Caco-2 (cell line): ENCODE measurements at regions not wholly inside any gene's neighbourhood (a gene's known extent, or its start where the extent isn't known, plus 50 kb on each side); places are given as distances from the start of the nearest gene placed in this dataset.

Experiments used
- BruUV-seq: library from RNA; stranded (reverse); fragments of 400-500 nt; replicated peaks from 2 replicates; lab custom pipeline; 2021; lab: Mats Ljungman, UMichigan
- CTCF ChIA-PET: fragments of 300-600 bp; sonication (Branson Sonifier 250); formaldehyde crosslinking; loops from one replicate; lab custom pipeline; 2022; ENCODE audit warnings: antibody characterized with exemption; lab: Charles Lee
- POLR2A ChIA-PET: fragments of 300-600 bp; sonication (Branson Sonifier 250); formaldehyde crosslinking; loops from one replicate; lab custom pipeline; 2022; ENCODE audit warnings: antibody characterized with exemption; lab: Charles Lee
- DNase-seq, 2 experiments: peaks; one replicate each; pipeline versions ENCODE4 v3.0.0 to v3.0.0-alpha.2; 2020 to 2022
- H3K27me3 ChIP-seq: replicated peaks from 2 replicates; pipeline ENCODE4 v1.6.0; 2011; ENCODE audit warnings: low read length; ENCODE audit not compliant: control insufficient read depth, insufficient read depth
- H3K36me3 ChIP-seq: 2 replicates; pipeline ENCODE4 v1.5.1; 2011; ENCODE audit warnings: low read length; ENCODE audit not compliant: control insufficient read depth, insufficient read depth
- H3K4me1 ChIP-seq: fragments of 250-450 bp; sonication (Bioruptor Pico); 2 replicates; pipeline ENCODE4 v1.5.1; 2020; ENCODE audit warnings: mild to moderate bottlenecking
- H3K4me3 ChIP-seq: 2 replicates; pipeline ENCODE4 v1.5.1; 2011; ENCODE audit warnings: low read depth, mild to moderate bottlenecking, control low read depth, low read length
- H3K9me3 ChIP-seq: fragments of 250-450 bp; sonication (Bioruptor Pico); 2 replicates; pipeline ENCODE4 v1.5.1; 2020; ENCODE audit warnings: mild to moderate bottlenecking, moderate library complexity
- H3K27ac Mint-ChIP-seq: one replicate; pipeline ENCODE4 v1.8.0; 2022; ENCODE audit warnings: mixed read lengths; ENCODE audit not compliant: unreplicated experiment
- H3K27me3 Mint-ChIP-seq: one replicate; pipeline ENCODE4 v1.8.0; 2022; ENCODE audit warnings: mixed read lengths; ENCODE audit not compliant: insufficient read depth, unreplicated experiment
- H3K36me3 Mint-ChIP-seq: one replicate; pipeline ENCODE4 v1.8.0; 2022; ENCODE audit warnings: mild to moderate bottlenecking, mixed read lengths; ENCODE audit not compliant: insufficient read depth, unreplicated experiment
- H3K4me1 Mint-ChIP-seq: one replicate; pipeline ENCODE4 v1.8.0; 2022; ENCODE audit warnings: low read depth, mixed read lengths; ENCODE audit not compliant: unreplicated experiment
- H3K4me3 Mint-ChIP-seq: one replicate; pipeline ENCODE4 v1.8.0; 2022; ENCODE audit warnings: mild to moderate bottlenecking, moderate library complexity, mixed read lengths; ENCODE audit not compliant: unreplicated experiment
- H3K9me3 Mint-ChIP-seq: one replicate; pipeline ENCODE4 v1.8.0; 2022; ENCODE audit warnings: mixed read lengths; ENCODE audit not compliant: unreplicated experiment
- CTCF ChIP-seq, 2 experiments: fragments of 200-600 bp in 1 of 2; IDR thresholded peaks; 1 replicate in 1 of 2; 2 replicates in 1 of 2; pipeline versions ENCODE4 v1.5.1 to v1.8.0; 2011 to 2022; ENCODE audit warnings: antibody characterized with exemption in 1 of 2, control low read depth in 1 of 2, inconsistent platforms in 1 of 2, low read depth in 1 of 2, low read length in 1 of 2, mild to moderate bottlenecking in 1 of 2, moderate library complexity in 1 of 2; ENCODE audit not compliant: insufficient read depth in 1 of 2, severe bottlenecking in 1 of 2, unreplicated experiment in 1 of 2
- intact Hi-C: fragments of 100-400 bp; cut with micrococcal nuclease; formaldehyde crosslinking; loops from one replicate; pipeline ENCODE4 v1.10.0; 2022; ENCODE audit not compliant: unreplicated experiment

DNA sequence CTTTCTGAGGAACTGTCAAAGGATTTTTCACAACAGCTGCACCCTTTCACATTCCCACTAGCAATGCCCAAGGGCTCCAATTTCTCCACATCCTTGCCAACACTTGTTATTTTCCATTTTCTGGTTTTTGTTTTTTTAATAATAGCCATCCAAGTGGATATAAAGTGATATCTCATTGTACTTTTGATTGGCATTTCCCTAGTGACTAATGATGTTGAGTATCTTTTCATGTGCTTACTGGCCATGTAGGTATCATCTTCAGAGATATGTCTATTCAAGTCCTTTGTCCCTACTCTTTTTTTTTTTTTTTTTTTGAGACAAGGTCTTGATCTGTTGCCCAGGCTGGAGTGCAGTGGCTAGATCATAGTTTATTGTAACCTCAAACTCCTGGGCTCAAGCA lies 115.8 kb upstream of the HAND1 start:
- BruUV-seq: no TSS peak
- intact Hi-C loops: no loop called here
- Histone ChIP-seq H3K4me1 (peaks cover 8% of the 10 kb centered on the region; the same call in 1 of the 2 replicates), H3K36me3 (no peaks in the 10 kb centered on the region), H3K4me3 (no peak overlapping the region), H3K9me3 (no peaks in the 10 kb centered on the region), H3K27me3 (no peaks in the 10 kb centered on the region)
- Mint-ChIP-seq H3K4me3 (no peak overlapping the region), H3K36me3 (no peaks in the 10 kb centered on the region), H3K4me1 (no peaks in the 10 kb centered on the region), H3K27ac (no peak overlapping the region), H3K9me3 (peaks cover 10% of the 10 kb centered on the region), H3K27me3 (no peaks in the 10 kb centered on the region)
- CTCF ChIA-PET: interaction anchor here (0.8 kb wide), 1 partner anchor 19 kb away, joined by 3 read pairs; no protein-coding TSS in a partner anchor
- POLR2A ChIA-PET: no interaction called here
- no peak for DNase-seq
- TF ChIP-seq CTCF (IDR thresholded peaks at IDR 0.05; ENCODE audit: insufficient read depth in 1 of 2, low read depth in 1 of 2, low read length in 1 of 2, severe bottlenecking in 1 of 2, unreplicated experiment in 1 of 2): no peak

GRCh38 chr5:154593071-154593470 lies 115.0 kb upstream of the HAND1 start:
- H3K9me3 Mint-ChIP-seq: peaks cover 6% of the 10 kb centered on the region
- intact Hi-C loops: no loop called here
- no peak overlapping the region for H3K4me3 ChIP-seq
- H3K36me3 ChIP-seq: no peaks in the 10 kb centered on the region
- H3K4me1 Mint-ChIP-seq: no peaks in the 10 kb centered on the region
- no peaks in the 10 kb centered on the region for H3K9me3 ChIP-seq
- TF ChIP-seq CTCF (IDR thresholded peaks at IDR 0.05; ENCODE audit: insufficient read depth in 1 of 2, low read depth in 1 of 2, low read length in 1 of 2, severe bottlenecking in 1 of 2, unreplicated experiment in 1 of 2): no peak
- no TSS peak for BruUV-seq
- no peaks in the 10 kb centered on the region for H3K36me3 Mint-ChIP-seq
- no peak overlapping the region for H3K4me3 Mint-ChIP-seq
- ChIA-PET POLR2A (no interaction called here), CTCF (interaction anchor here (0.8 kb wide), 1 partner anchor 19 kb away, joined by 3 read pairs; no protein-coding TSS in a partner anchor)
- H3K27me3 ChIP-seq: no peaks in the 10 kb centered on the region
- H3K4me1 ChIP-seq: peaks cover 8% of the 10 kb centered on the region; the same call in 1 of the 2 replicates
- H3K27ac Mint-ChIP-seq: no peak overlapping the region
- no peak for DNase-seq
- H3K27me3 Mint-ChIP-seq: no peaks in the 10 kb centered on the region

- DNase-seq: no peak
- no peaks in the 10 kb centered on the region for H3K9me3 ChIP-seq
- no peaks in the 10 kb centered on the region for H3K27me3 Mint-ChIP-seq
- no peaks in the 10 kb centered on the region for H3K27me3 ChIP-seq
- peaks cover 13% of the 10 kb centered on the region for H3K4me1 Mint-ChIP-seq
- CTCF ChIA-PET: no interaction called here
- H3K4me3 ChIP-seq: no peak overlapping the region
- no peak for TF ChIP-seq CTCF (IDR thresholded peaks at IDR 0.05; ENCODE audit: insufficient read depth in 1 of 2, low read depth in 1 of 2, low read length in 1 of 2, severe bottlenecking in 1 of 2, unreplicated experiment in 1 of 2)
- no peak overlapping the region for H3K27ac Mint-ChIP-seq
- no peaks in the 10 kb centered on the region for H3K36me3 Mint-ChIP-seq
- no peaks in the 10 kb centered on the region for H3K9me3 Mint-ChIP-seq
- POLR2A ChIA-PET: no interaction called here
- no TSS peak for BruUV-seq
- intact Hi-C loops: no loop called here
- no peaks in the 10 kb centered on the region for H3K36me3 ChIP-seq
- H3K4me1 ChIP-seq: peaks cover 12% of the 10 kb centered on the region
- no peak overlapping the region for H3K4me3 Mint-ChIP-seq
These were observed 112.2 kb upstream of the HAND1 start for GRCh38 chr5:154590093-154590724.
